ENCODE measurements at regions not wholly inside any gene's neighbourhood (a gene's known extent, or its start where the extent isn't known, plus 50 kb on each side); places are given as distances from the start of the nearest gene placed in this dataset.

GRCh38 chr4:180951312-180951711, 1291.9 kb upstream of the TENM3 start:
- no peak overlapping the region for H3K4me3 Mint-ChIP-seq (ENCODE audit: unreplicated experiment)
- H3K27me3 Mint-ChIP-seq (ENCODE audit: insufficient read depth, unreplicated experiment) = no peaks in the 10 kb centered on the region
- BruUV-seq (replicated peaks) = no TSS peak
- DNase-seq (ENCODE audit: unreplicated experiment) = no peak
- no peak for TF ChIP-seq CTCF (IDR thresholded peaks at IDR 0.05; ENCODE audit: unreplicated experiment)
- H3K4me1 Mint-ChIP-seq (ENCODE audit: insufficient read depth, unreplicated experiment) = peaks cover 11% of the 10 kb centered on the region
- no peak overlapping the region for H3K27ac Mint-ChIP-seq (ENCODE audit: low read depth, unreplicated experiment)
- ChIA-PET POLR2A (no interaction called here), CTCF (interaction anchor here (0.5 to 1.6 kb wide), 5 partner anchors 123 to 382 kb away, joined by 3 to 5 read pairs (median 4); no protein-coding TSS in a partner anchor)
- H3K36me3 Mint-ChIP-seq (ENCODE audit: insufficient read depth, unreplicated experiment) = no peaks in the 10 kb centered on the region
- intact Hi-C loops (cut with micrococcal nuclease) = no loop called here
- H3K9me3 Mint-ChIP-seq (ENCODE audit: unreplicated experiment) = no peaks in the 10 kb centered on the region

DNA sequence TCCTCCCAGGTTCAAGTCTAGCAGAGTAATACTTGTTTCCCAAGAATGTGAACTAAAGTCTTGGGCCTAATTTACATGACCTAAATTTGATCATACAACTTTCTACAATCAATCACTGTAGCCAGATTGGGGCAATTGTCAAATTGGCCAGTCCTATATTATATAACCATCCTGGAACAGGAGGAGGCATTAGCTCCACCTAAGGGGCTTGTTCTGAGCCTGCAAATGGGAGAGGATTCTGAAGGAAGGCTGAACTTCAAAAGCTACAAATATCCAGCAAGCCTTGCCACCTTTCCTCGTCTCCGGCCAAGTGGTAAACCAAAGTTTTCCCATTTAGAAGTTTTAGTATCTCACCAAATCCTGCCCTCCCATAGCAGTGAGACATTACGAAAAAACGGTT, 1289.6 kb upstream of the TENM3 start:
- no peaks in the 10 kb centered on the region for H3K9me3 Mint-ChIP-seq (ENCODE audit: unreplicated experiment)
- peak; percentile 15 for DNase-seq (ENCODE audit: unreplicated experiment)
- no peaks in the 10 kb centered on the region for H3K27me3 Mint-ChIP-seq (ENCODE audit: insufficient read depth, unreplicated experiment)
- no peaks in the 10 kb centered on the region for H3K36me3 Mint-ChIP-seq (ENCODE audit: insufficient read depth, unreplicated experiment)
- no peak for TF ChIP-seq CTCF (IDR thresholded peaks at IDR 0.05; ENCODE audit: unreplicated experiment)
- ChIA-PET CTCF (interaction anchor here (0.7 kb wide), 1 partner anchor 289 kb away, joined by 3 read pairs; no protein-coding TSS in a partner anchor), POLR2A (no interaction called here)
- BruUV-seq (replicated peaks) = no TSS peak
- no peak overlapping the region for H3K4me3 Mint-ChIP-seq (ENCODE audit: unreplicated experiment)
- peaks cover 11% of the 10 kb centered on the region for H3K4me1 Mint-ChIP-seq (ENCODE audit: insufficient read depth, unreplicated experiment)
- intact Hi-C loops (cut with micrococcal nuclease) = no loop called here
- no peak overlapping the region for H3K27ac Mint-ChIP-seq (ENCODE audit: low read depth, unreplicated experiment)

GRCh38 chr4:180960743-180961401, 1282.3 kb upstream of the TENM3 start:
- no peak overlapping the region for H3K27ac Mint-ChIP-seq (ENCODE audit: low read depth, unreplicated experiment)
- ChIA-PET POLR2A (no interaction called here), CTCF (interaction anchor here (0.7 to 1.2 kb wide), 2 partner anchors 13 to 302 kb away, joined by 3 read pairs; no protein-coding TSS in a partner anchor)
- no peaks in the 10 kb centered on the region for H3K27me3 Mint-ChIP-seq (ENCODE audit: insufficient read depth, unreplicated experiment)
- peak; percentile 11 for DNase-seq (ENCODE audit: unreplicated experiment)
- no peaks in the 10 kb centered on the region for H3K4me1 Mint-ChIP-seq (ENCODE audit: insufficient read depth, unreplicated experiment)
- intact Hi-C loops (cut with micrococcal nuclease) = no loop called here
- TF ChIP-seq CTCF (IDR thresholded peaks at IDR 0.05; ENCODE audit: unreplicated experiment) = no peak
- H3K9me3 Mint-ChIP-seq (ENCODE audit: unreplicated experiment) = no peaks in the 10 kb centered on the region
- H3K36me3 Mint-ChIP-seq (ENCODE audit: insufficient read depth, unreplicated experiment) = no peaks in the 10 kb centered on the region
- BruUV-seq (replicated peaks) = no TSS peak
- H3K4me3 Mint-ChIP-seq (ENCODE audit: unreplicated experiment) = no peak overlapping the region

- no peak for DNase-seq (ENCODE audit: unreplicated experiment)
- H3K4me3 Mint-ChIP-seq (ENCODE audit: unreplicated experiment) = no peak overlapping the region
- no peaks in the 10 kb centered on the region for H3K4me1 Mint-ChIP-seq (ENCODE audit: insufficient read depth, unreplicated experiment)
- H3K9me3 Mint-ChIP-seq (ENCODE audit: unreplicated experiment) = no peaks in the 10 kb centered on the region
- no peaks in the 10 kb centered on the region for H3K36me3 Mint-ChIP-seq (ENCODE audit: insufficient read depth, unreplicated experiment)
- ChIA-PET CTCF (interaction anchor here (0.8 to 2.1 kb wide), 4 partner anchors 133 to 566 kb away, joined by 3 to 6 read pairs (median 3); no protein-coding TSS in a partner anchor), POLR2A (no interaction called here)
- TF ChIP-seq CTCF (IDR thresholded peaks at IDR 0.05; ENCODE audit: unreplicated experiment) = no peak
- BruUV-seq (replicated peaks) = no TSS peak
- intact Hi-C loops (cut with micrococcal nuclease) = no loop called here
- no peak overlapping the region for H3K27ac Mint-ChIP-seq (ENCODE audit: low read depth, unreplicated experiment)
- H3K27me3 Mint-ChIP-seq (ENCODE audit: insufficient read depth, unreplicated experiment) = no peaks in the 10 kb centered on the region
These were observed 1280.9 kb upstream of the TENM3 start for GRCh38 chr4:180962268-180962667.
